HG02642 (cell line): ENCODE measurements at regions not wholly inside any gene's neighbourhood (a gene's known extent, or its start where the extent isn't known, plus 50 kb on each side); places are given as distances from the start of the nearest gene placed in this dataset.

Source experiments
- ATAC-seq: cut with Tn5 transposase; IDR thresholded peaks from one replicate; pipeline ENCODE4 v1.9.1; 2021; ENCODE audit warnings: mild to moderate bottlenecking; ENCODE audit not compliant: unreplicated experiment, poor library complexity

DNA sequence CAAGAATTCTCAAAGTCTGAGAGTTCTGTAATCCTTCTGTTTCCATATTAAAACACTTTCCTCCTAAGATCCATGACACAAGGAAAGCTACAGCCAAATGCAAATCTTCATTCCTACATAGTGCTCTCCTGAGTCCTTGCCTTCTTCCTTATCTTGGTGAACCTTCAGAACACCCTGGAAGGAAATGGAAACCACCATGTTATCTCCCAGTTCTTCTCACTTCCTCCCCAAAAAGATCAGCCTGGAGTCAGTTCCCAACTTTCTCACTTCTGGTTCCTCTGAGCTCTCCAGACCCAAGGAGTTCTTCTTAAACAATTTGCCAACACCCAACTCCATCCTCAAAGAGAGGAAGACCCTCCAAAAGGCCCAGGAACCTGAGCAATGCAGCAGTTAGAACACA, 193.3 kb upstream of the CCN2 start:
- ATAC-seq: no peak

DNA sequence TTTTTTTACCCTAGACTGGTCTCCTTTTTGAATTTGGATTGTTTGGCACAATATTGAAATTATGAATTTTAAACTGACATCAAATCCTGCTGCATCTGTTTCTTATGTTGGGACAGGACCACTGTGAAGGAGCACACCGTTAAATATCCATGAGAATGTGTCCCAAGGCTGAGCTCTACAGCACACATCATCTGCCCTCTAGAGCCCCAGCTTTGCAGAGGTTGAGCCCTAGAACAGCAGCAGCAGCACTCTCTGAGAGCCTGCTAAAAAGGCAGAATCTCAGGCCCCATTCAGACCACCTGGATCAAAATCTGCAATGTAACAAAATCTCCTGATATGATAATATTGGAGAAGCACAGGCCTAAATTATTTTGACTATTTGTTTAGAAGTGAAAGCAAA, 192.1 kb upstream of the CCN2 start:
- ATAC-seq: no peak

DNA sequence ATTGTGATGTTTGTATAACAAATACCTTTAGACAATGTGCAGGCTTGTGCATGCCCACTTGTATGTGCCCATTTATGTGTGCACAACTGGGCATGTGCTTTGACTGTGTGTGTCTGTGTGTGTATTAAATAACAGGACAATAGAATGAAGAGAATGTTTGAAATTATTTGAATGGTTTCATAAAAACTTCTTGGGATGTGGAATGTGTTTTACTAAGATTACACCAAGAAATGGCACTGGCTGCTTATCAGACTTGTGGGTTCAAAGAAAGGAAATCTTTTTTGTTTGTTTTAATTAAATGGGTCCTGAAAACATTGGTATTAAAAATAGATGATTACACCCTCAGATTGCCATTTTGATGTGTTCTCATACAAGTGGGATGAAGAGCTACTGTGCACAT, 191.6 kb upstream of the CCN2 start:
- no peak for ATAC-seq

DNA sequence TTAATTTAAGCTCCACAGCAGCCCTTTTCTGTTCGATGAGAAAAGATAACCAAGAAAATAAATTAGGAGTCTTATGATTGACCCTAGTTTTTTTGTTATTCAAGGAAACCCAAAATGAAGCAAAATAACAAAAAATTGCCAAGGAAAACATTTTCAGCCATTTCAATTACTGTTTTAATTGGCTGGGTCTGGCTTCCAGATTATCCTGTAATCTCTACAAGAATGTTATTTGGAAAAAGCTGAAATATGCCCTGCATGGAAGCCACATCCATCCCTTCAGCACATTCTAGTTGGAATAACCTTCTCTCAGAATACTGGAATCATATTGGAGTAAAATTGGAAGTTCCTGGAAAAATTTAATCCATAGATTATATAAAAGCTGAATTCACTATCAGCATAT, 191.1 kb upstream of the CCN2 start:
- ATAC-seq: no peak

DNA sequence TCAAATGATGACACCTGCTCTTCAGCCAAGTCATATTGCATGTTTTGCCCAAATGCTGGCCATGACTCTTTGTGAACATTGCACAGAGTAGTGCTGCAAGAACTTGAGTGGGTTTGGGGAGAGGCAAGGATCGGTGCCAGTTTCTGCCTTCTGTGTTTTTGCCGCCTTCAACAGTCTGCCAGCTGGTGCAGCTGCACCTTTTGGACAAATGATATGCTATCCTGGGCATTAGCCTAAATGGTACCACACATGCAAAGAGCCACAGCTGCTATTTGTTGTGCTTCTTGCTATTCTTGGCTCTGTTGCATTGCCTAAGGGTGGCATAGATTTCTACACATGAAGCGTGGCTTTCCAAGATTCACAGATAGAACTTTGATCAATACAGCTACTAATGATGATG, 189.0 kb upstream of the CCN2 start:
- no peak for ATAC-seq

DNA sequence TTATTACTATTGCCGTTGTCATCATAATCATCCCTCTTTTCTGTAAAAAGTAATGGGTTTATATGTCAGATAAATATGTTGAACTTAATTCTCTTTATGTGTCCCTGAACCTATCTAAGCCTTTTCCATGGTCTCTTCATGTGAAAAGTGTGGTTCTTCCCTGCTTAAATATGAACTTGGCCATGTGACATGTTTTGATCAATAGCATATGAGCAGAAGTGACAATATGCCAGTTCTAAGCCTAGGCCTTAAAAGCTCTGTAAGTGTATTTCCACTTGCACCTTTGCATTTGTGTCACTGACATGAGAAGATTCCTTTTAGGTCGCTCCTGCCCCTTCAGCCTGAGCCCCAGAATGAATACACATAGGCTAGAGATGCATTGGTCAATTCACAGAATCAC, 188.4 kb upstream of the CCN2 start:
- ATAC-seq: no peak

DNA sequence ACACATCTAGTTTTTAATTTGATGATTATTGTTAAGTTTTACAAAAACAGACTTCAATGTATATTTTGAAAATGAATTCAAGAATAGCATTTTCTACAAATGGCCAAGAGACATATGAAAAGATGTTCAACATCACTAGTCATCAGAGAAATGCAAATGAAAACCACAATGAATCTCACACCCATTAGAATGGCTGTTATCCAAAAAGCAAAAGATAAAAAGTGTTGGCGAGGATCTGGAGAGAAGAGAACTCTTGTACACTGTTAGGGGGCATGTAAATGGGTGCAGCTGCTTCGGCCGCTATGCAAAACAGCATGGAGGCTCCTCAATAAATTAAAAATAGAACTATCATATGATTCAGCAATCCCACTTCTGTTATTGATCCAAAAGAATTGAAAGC, 185.8 kb upstream of the CCN2 start:
- no peak for ATAC-seq

DNA sequence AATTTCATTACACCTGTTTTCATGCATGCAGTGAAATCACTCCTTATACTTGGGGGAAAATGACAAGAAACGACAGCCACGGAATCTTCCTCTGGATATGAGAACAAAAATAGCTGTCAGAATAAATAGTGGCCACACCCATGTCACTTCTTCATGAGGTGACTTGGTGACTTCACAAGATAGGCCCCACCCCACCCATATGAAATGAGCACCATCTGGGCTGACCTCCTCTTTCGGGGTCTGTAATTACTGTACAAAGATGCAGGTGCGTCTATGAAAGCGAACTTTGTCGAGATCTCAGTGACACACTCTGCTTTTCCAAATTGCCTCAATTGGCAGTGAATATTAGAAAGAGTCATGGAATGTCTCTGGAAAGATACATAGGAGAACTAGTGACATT, 184.2 kb upstream of the CCN2 start:
- no peak for ATAC-seq

DNA sequence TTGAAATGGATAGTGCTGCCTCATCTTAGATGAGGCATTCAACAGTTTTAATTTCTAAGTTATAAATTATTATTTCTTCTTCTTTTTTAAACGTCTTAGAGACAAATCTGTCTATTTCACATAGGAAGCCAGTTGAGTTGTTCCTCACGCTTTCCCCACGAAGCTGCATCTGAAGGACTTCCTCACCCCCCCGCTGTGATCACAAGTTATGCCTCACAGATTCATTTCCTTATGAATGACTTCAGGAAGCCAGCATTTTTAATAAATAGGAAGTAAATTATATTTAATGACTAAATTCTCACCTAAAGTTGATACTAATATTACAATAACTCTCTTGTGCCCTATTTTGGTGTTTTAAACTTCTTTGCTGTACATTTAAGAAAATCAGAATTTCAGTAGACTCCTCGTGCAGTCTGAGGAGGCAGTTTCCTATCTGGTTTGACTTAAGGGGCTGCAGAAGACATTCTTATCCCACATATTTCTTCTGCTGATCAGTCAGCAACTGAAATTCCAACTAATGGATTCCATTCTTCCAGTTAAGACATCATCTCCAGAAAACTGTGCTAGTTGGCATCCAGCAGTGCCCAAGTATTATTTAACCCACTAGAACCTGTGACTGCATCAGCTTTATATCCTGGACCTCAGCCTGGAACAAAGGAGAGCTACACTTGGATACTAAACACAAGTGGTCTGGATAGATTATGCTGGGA, 182.7 kb upstream of the CCN2 start:
- no peak for ATAC-seq

DNA sequence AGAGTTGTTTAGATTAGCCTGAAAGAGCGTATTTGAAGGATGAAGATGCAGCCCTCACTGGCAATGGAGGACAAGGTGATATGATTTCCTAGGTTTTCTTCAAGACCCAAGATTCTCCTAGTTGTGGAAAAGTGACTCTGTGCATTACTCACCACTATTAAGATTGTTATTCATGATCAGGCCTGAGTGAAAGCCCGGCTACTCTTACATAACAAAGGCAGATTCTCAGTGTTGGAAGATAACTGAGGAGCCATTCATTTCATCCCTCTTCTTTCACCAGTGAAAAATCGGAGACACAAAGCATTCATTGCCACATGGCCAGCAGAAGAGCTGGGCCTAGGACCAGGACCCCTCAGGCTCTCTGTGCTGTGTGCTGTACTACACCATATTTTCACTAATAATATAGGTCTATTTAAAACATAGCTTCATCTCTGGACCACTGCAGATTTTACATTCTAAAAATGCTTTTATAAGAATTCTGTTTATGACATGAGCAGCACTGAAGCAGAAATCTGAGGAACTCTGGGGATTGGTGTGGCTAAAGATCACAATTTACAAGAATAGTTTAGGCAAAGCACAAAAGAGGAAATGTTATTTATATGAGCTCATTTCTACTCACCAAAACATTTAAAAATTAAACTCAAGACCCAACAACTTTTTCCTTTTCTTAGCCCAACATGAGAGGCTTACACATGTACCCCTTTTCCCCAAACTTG, 181.9 kb upstream of the CCN2 start:
- no peak for ATAC-seq

DNA sequence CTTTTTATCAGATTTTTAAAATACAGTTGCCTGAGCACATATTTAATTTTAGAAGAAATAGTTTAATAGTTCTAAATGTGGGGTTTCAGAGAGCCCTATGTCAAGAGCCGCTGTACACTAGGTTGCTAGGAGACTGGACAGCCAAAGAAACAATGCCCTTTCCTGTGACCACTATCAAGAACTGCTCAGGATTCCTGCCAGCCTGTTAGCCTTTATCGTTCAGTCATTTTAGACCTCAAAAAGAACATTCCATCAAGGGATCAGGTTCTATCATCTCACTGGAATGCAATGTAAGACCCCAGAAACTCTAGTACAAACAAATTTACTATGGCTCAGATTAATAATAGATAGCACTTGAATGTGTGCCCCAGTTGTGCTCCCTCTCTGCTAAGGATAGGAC, 181.2 kb upstream of the CCN2 start:
- ATAC-seq: no peak

DNA sequence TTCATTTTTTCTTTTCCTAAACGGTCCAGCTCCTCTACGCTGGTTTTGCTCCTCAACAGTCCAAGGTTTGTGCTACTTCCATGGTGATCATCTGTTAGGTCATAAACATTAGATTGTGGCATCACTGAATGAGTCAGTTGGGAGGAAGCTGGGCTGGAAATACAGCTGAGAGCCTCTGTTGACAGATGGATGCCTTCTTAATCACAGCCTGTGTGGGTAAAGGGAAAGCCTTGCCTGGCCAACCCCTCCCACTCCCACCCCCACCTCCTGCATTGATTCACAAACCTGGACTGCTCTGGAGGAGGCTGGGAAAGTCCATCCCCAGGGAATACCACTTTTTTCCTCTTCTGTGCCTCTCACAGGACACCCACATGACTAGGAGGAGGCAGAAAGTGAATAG, 180.6 kb upstream of the CCN2 start:
- no peak for ATAC-seq

DNA sequence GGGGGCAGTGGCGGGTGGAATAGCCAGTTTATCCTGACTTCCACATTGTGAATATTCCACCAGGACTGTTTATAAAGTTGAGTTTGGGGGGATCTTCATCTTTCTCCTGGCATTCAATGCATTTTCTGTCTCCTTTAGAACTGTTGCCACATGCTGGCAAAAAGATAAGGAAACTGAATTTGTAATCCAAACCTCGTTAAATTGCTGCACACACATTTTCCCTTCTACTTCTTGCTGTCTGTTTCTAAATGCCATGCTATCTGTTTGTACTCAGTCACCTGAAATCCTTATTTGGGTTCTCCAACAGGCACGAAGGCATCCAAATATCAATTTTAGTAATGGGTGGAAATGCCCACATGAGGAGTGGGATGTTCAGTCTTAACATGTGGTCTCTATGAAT, 180.2 kb upstream of the CCN2 start:
- no peak for ATAC-seq

DNA sequence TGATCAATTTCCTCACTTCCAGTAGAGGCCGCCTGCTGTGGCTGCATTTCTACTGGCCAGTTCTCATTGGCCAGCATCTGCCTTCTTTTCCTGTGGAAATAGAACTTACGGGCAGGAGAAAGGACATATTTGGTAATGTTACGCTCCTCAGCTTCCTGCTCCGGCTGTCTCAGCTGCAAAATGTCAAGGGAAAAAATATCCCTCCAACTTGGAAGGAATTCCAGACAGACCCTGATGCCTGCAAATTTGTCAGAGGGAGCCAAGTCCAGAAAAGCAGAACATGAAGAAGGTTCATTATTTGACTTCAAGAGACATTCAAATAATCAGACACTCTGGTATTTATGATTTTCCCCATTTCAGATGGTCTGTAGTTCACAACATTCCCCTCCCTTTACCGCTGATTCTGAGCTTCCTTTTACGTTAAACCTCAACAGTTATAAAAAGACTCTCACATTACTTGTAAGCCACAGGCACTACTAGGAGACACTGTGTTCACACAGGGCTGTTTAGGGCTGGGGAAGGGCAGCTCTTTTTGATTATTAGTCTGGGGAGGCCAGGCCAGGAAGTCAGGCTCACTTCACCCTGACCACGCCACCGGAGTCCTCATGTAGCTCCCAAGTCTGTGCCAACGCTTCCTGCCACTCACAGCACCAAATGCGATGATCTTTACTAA, 179.6 kb upstream of the CCN2 start:
- ATAC-seq: no peak

DNA sequence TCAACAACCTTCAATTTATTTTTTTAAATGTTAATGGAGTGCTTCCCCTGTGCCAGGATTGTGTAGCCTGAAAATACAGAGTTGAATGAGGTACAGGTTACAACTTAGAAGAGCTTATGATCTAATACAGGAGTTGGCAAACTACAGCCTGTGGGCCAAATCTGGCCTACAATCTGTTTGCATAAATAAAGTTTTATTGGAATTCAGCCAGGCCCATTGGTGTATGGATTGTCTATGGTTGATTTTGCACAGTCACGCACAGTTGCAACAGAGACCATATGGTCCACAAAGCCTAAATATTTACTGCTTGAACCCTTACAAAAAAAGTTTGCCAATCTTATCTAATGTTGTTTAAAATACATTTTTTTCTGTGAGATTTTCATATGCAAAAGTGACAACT, 177.3 kb upstream of the CCN2 start:
- ATAC-seq: no peak

DNA sequence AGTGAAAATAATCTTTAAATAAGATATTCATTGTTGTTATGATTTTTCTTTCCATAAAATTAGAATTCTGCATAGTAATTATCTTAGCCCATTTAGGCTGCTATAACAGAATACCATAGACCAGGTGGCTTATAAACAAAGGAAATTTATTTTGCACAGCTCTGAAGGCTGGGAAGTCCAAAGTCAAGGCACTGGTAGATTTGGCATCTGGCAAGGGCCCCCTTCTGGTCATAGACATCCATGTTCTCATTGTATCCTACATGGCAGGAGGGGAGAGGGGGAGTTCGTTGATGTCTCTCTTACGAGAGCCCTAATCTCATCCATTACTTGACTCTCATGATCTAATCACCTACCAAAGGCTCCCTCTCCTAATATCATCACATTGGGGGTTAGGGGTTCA, 175.0 kb upstream of the CCN2 start:
- no peak for ATAC-seq

DNA sequence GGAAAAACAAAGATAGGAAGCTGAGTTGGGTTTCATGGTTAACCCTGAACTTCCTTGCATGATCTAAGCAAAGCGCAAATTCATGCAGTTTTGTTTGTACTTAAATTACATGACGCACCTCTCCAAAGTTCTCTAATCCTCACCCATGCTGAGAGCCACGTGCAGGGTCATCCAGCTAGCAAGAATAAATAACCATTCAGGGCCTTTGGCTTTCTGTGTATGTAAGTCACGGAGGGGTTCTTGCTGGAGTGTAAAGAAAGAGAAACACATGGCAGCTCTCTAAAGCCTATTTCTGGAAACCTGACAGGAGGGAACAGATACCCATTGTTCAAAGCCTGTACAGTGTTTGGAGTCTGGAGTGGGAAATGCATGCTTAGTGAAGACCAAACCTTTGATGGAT, 171.7 kb upstream of the CCN2 start:
- ATAC-seq: no peak

DNA sequence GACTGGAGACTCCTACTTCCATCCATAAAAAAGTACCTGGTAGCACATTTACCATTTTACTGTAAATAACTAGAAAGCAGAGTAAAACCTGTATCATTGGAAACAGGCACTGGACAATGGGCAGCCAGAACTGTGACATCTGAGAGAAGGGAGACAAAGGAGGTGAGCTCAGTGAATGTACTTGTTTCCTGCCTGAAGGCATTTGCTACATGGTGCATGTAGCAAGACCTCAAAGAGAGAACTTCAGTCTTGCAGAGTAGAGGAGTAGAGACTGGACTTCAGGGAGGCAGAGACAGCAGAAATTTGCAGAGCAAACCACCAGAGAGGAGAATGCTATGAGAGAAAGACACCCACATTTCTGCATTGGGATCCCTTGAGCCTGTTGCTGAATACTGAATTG, 171.0 kb upstream of the CCN2 start:
- no peak for ATAC-seq

DNA sequence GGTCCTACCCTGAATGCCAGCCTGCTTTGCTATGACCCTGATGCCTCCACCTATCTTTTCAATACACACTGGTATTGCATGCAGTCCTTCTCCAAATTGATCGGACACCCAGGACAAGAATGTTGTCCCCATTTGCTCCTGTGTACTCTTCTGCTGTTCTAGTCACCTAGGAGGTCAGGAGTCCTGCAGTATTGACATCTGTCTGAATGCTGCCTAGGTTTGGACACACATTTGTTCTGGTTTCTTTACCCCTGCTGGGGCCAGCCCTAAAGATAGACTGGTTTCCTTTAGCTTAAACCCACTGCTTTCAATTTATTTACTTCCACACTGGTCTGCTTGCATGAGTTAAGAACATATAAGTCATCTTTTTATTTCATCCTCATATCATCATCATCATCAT, 167.0 kb upstream of the CCN2 start:
- ATAC-seq: no peak

DNA sequence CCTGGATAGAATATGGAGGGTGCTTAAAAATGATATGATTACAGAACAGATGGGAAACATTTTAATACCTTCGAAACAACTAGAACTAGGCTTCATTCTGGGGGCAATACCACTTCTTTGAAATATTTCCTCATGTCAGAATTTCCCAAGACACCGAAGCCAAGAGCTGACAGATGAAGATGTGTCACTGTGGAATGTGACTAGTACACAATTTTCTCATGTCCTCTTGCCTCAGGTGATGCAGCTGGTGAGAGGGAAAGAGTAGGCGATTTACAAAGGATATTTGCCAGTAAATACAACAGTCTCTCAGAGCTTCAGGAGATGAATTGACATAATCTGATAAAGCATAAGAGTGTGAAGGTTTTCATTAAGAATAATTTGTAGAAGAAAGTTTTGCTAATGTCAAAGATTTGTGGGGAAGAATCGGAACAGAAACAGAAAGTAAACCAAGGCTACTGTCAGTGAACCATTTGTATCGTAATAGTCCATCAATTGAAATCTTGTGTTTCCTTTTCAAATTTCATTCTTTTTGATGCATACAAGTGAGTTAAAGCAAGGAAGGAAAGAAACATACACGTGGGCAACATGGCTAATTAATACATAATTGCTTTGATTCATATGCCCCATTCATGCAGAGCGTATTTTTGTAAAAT, 164.7 kb upstream of the CCN2 start:
- ATAC-seq: no peak

DNA sequence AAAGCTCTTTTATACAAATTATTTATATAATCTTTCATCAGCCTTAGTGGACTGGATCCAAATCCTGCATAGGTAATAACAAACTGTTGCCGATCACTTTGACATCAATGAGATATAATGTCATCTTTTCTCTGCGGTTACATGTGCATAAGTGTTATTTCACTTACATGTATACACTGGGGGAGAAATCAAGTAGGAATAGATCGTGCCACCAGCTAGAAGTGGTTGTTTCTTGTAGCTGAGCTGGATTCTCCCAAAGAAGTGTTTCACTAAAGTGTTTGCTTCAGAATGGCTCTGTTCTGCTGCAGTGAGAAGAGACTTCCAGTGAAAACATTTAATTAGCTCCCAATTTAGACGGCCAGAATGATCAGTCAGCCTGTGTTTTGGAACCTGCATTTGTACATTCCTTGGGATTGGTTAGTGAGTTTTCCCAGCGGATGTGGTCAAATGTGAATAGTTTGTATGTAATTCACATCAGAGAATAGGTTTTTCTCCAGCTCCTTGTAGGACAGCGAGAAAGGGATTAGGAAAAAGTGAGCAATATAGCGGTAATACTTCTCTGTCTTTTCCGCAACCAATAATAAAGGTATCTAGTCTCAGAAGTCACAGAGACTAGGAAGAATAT, 163.1 kb upstream of the CCN2 start:
- no peak for ATAC-seq
